ENCODE measurements at regions not wholly inside any gene's neighbourhood (a gene's known extent, or its start where the extent isn't known, plus 50 kb on each side); places are given as distances from the start of the nearest gene placed in this dataset.

GRCh38 chr6:123127807-123128206 is 131.8 kb downstream of the CLVS2 start:
- no peaks in the 10 kb centered on the region for H3K36me3 ChIP-seq (ENCODE audit: control insufficient read depth in 2 of 2, insufficient read depth in 2 of 2, low read length in 1 of 2)
- H3K4me3 ChIP-seq, result no peak overlapping the region
- ATAC-seq, result no peak
- no peak overlapping the region for H3K9ac ChIP-seq (ENCODE audit: control insufficient read depth, insufficient read depth, low read length)
- no peak overlapping the region for H3K27ac ChIP-seq (ENCODE audit: control insufficient read depth, insufficient read depth)
- no peaks in the 10 kb centered on the region for H3K79me2 ChIP-seq (ENCODE audit: control insufficient read depth, insufficient read depth, low read length)
- H2AFZ ChIP-seq (ENCODE audit: control insufficient read depth, low read depth, low read length), result no peak overlapping the region
- H3K27me3 ChIP-seq (replicated peaks in 1 of 2; ENCODE audit: control insufficient read depth in 2 of 2, insufficient read depth in 2 of 2, low read length in 1 of 2), result no peaks in the 10 kb centered on the region
- H3K9me3 ChIP-seq (replicated peaks; ENCODE audit: control insufficient read depth, insufficient read depth, low read length), result no peaks in the 10 kb centered on the region
- SMC1A ChIA-PET (ENCODE audit: uncharacterized antibody, unreplicated experiment), result interaction anchor here (2.5 kb wide), 1 partner anchor 30 kb away, joined by 8 read pairs; no protein-coding TSS in a partner anchor
- in situ Hi-C loops (cut with MboI), result no loop called here
- H3K4me2 ChIP-seq (ENCODE audit: control insufficient read depth, insufficient read depth), result no peak overlapping the region
- whole genome bisulfite sequencing (ENCODE audit: insufficient coverage, insufficient replicate concordance, low lambda C conversion rate, missing lambda C conversion rate), result 0% methylated on average over 1 of the region's 1 CpG
- no peaks in the 10 kb centered on the region for H4K20me1 ChIP-seq (ENCODE audit: control insufficient read depth, insufficient read depth)
- no peak for DNase-seq (ENCODE audit: low read depth, low spot score)
- intact Hi-C loops (cut with micrococcal nuclease; ENCODE audit: unreplicated experiment), result no loop called here
- POLR2A ChIA-PET, result no interaction called here
- RAD21 ChIA-PET (ENCODE audit: unreplicated experiment), result no interaction called here
- H3K4me1 ChIP-seq (ENCODE audit: control insufficient read depth, insufficient read depth, low read length), result no peaks in the 10 kb centered on the region
- FAIRE-seq, result no peak
- TF ChIP-seq RAD21 (IDR thresholded peaks at IDR 0.05; ENCODE audit: insufficient read depth, low read depth, low read length), result no peak
- TF ChIP-seq FOS (IDR thresholded peaks at IDR 0.05; ENCODE audit: borderline replicate concordance, extremely low read depth, insufficient read length), result no peak
- TF ChIP-seq CHD1 (IDR thresholded peaks at IDR 0.05; ENCODE audit: low read depth, low read length), result no peak
- no peak for TF ChIP-seq JUNB (IDR thresholded peaks at IDR 0.05)
- TF ChIP-seq RBBP5 (conservative IDR thresholded peaks at IDR 0.05), result no peak
- TF ChIP-seq MXI1 (IDR thresholded peaks at IDR 0.05; ENCODE audit: low read depth, low read length), result no peak
- no TSS peak for BruUV-seq (replicated peaks)
- CTCF ChIA-PET, result interaction anchor here (0.6 to 1.4 kb wide), 6 partner anchors 51 to 836 kb away, joined by 3 to 4 read pairs (median 3); no protein-coding TSS in a partner anchor

- no peak overlapping the region for H3K9ac ChIP-seq (ENCODE audit: control insufficient read depth, insufficient read depth, low read length)
- no peak for DNase-seq (ENCODE audit: low read depth, low spot score)
- H3K27ac ChIP-seq (ENCODE audit: control insufficient read depth, insufficient read depth), result no peak overlapping the region
- intact Hi-C loops (cut with micrococcal nuclease; ENCODE audit: unreplicated experiment) (no loop called here), in situ Hi-C loops (cut with MboI) (no loop called here)
- ChIA-PET RAD21 (ENCODE audit: unreplicated experiment) (no interaction called here), CTCF (interaction anchor here (2.3 kb wide), 1 partner anchor 281 kb away, joined by 7 read pairs; no protein-coding TSS in a partner anchor), POLR2A (no interaction called here), SMC1A (ENCODE audit: uncharacterized antibody, unreplicated experiment) (no interaction called here)
- no peaks in the 10 kb centered on the region for H3K4me1 ChIP-seq (ENCODE audit: control insufficient read depth, insufficient read depth, low read length)
- no peak for FAIRE-seq
- ATAC-seq, result no peak
- no peaks in the 10 kb centered on the region for H4K20me1 ChIP-seq (ENCODE audit: control insufficient read depth, insufficient read depth)
- no peaks in the 10 kb centered on the region for H3K79me2 ChIP-seq (ENCODE audit: control insufficient read depth, insufficient read depth, low read length)
- no peaks in the 10 kb centered on the region for H3K27me3 ChIP-seq (replicated peaks in 1 of 2; ENCODE audit: control insufficient read depth in 2 of 2, insufficient read depth in 2 of 2, low read length in 1 of 2)
- H3K4me2 ChIP-seq (ENCODE audit: control insufficient read depth, insufficient read depth), result no peak overlapping the region
- H3K4me3 ChIP-seq, result no peak overlapping the region
- BruUV-seq (replicated peaks), result no TSS peak
- no peak overlapping the region for H2AFZ ChIP-seq (ENCODE audit: control insufficient read depth, low read depth, low read length)
- no peaks in the 10 kb centered on the region for H3K9me3 ChIP-seq (replicated peaks; ENCODE audit: control insufficient read depth, insufficient read depth, low read length)
- H3K36me3 ChIP-seq (ENCODE audit: control insufficient read depth in 2 of 2, insufficient read depth in 2 of 2, low read length in 1 of 2), result no peaks in the 10 kb centered on the region
- TF ChIP-seq FOXK2 (IDR thresholded peaks at IDR 0.05), result no peak
- TF ChIP-seq GABPA (IDR thresholded peaks at IDR 0.05; ENCODE audit: low read depth), result no peak
- TF ChIP-seq CEBPZ (IDR thresholded peaks at IDR 0.05; ENCODE audit: low read depth, low read length), result no peak
- TF ChIP-seq HDAC2 (IDR thresholded peaks at IDR 0.05), result no peak
- TF ChIP-seq USF2 (IDR thresholded peaks at IDR 0.05; ENCODE audit: borderline replicate concordance, low read depth, low read length), result no peak
- TF ChIP-seq ETV6 (conservative IDR thresholded peaks at IDR 0.05 in 1 of 2, IDR thresholded peaks at IDR 0.05 in 1 of 2; ENCODE audit: borderline replicate concordance in 1 of 2, low read depth in 1 of 2), result no peak
- no peak for TF ChIP-seq RELA (IDR thresholded peaks at IDR 0.05; ENCODE audit: borderline replicate concordance, partially characterized antibody)
- no peak for TF ChIP-seq SPI1 (IDR thresholded peaks at IDR 0.05; ENCODE audit: borderline replicate concordance, insufficient read depth, low read depth, low read length)
- no peak for TF ChIP-seq ATF7 (IDR thresholded peaks at IDR 0.05; ENCODE audit: low read depth)
- TF ChIP-seq MXI1 (IDR thresholded peaks at IDR 0.05; ENCODE audit: low read depth, low read length), result no peak
- TF ChIP-seq FOS (IDR thresholded peaks at IDR 0.05; ENCODE audit: borderline replicate concordance, extremely low read depth, insufficient read length), result no peak
- no peak for TF ChIP-seq ZNF217 (IDR thresholded peaks at IDR 0.05)
Measured at GRCh38 chr6:123150076-123150475, 154.0 kb downstream of the CLVS2 start.

Data from GM12878 (cell line).